ENCODE measurements at regions not wholly inside any gene's neighbourhood (a gene's known extent, or its start where the extent isn't known, plus 50 kb on each side); places are given as distances from the start of the nearest gene placed in this dataset.

DNA sequence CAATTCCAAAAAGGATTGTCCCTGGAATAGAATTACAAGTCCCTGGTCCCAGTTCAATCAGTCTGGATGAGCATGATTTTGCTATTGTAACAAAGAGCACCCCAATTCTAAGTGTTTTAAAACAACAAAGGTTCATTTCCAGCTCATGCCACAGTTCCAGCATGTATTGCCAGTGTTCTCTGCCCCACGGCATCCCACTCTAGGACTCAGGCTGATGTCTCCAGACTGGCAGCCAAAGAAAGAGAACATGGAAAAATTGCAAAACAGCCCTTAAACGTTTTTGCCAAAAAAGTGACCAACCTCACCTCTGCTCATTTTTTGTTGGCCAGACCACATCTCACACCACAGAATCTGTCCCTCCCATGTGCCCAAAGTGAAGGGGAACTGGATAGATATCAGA, 116.0 kb upstream of the PLXNC1 start:
- DNase-seq: no peak

DNA sequence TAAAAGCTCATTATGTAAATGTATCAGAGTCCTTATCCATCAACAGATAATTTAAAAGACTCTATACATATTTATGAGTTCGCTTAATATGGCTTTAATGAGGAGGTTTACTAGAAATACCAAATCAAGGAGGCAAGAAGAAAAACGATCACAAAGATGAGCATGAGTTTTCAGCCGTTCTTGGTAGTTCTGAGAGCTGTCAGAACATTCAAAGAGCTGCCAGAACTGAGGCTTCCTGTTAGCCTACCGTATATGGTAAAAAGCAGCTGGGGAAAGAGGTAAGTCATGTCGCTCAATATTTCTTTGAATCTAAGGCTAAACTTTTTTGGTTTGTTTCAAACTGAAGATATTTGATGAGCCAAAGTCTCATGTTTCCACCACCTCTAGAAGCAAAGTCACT, 115.3 kb upstream of the PLXNC1 start:
- no peak for DNase-seq

DNA sequence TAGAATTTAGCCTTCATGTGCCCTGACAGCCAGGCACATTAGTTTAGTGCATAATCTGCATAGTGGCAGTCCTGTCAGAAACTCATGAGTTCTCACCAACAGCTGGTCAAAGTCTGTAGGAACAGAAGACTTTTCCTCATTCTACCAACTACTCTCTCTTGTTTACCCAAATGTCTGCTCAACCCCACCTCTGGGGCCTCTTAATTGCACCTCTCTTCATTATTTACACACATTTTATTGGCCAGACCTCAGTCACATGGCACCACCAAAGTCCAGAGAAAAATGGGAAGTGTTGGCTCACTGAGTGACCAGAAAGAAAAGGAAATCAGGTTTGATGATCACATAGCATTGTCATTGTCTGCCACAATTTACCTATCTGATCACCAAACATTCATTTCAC, 114.6 kb upstream of the PLXNC1 start:
- no peak for DNase-seq

DNA sequence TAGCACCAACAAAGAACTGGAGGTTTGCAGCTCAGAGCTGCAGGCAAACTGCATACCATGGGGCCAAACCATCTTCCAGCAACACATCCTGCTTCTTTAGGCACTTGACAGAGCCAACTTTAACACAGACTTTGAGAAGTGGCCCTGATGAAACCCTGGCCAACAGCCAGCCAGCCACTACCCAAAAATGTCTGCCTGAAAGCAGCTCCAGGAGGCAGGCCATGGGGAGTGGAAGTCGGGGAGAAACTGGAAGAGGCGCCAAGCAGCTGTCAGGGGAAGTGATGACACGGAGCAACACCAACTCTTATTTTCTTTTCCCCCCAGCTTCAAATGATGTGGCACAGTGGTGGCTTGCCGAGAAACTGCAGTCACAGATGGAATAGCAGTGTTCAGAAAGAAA, 110.9 kb upstream of the PLXNC1 start:
- DNase-seq: no peak

DNA sequence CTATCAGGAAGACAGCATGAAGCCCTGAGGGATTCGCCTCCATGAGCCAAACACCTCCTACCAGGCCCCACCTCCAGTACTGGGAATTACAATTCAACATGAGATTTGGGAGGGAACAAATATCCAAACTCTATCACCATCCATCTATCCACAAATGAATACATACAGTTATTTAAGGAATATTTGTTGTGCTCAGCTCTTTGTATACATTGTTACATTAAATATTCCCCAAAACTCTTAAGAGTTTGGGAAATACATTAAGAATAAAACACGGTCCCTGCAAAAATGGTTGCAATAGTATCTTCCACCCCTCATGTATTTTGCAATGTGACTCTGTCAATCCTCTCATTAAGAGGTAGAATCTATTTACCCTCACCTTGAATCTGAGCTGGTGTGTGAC, 109.8 kb upstream of the PLXNC1 start:
- no peak for DNase-seq

DNA sequence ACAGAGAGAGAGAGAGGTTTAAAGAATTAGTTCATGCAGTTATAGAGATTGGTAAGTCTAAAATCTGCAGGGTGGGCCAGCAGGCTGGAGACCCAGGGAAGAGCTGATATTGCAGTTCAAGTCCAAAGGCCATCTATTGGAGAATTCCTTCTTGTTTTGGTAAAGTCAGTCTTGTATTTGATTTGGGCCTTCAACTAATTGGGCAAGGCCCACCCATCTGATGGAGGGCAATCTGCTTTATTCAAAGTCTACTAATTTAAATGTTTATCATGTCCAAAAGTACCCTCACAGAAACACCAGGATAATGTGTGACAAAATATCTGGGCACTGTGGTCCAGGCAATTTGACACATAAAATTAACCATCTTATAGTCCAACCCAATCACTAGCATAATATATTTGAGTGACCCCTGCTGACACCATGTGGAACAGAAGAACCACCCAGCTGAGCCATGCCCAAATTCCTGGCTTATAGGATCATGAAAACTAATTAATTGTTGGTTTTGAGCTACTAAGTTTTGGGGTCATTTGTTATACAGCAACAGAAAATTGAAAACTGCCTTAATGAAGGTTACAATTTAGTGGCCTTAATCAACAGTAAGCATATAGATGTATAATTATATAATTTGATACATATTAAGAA, 109.1 kb upstream of the PLXNC1 start:
- no peak for DNase-seq

DNA sequence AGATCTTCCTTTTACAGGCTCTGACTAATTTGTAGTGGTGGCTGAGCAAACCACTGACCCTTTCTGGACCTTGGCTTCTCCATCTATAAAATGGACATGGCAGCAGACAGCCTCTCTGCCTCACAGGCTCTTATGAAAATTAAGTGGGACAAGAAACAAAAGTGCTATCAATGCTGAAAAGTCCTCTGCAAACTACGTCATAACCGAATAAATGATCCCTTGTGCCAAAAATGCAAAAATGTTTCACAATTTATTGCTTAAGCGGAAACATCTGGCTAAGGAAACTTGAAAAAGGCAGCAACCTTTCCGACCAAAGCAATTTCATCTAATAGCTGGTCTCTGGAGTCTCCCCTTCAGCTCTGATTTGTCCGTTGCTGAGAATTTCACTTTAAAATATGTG, 108.5 kb upstream of the PLXNC1 start:
- DNase-seq: no peak

DNA sequence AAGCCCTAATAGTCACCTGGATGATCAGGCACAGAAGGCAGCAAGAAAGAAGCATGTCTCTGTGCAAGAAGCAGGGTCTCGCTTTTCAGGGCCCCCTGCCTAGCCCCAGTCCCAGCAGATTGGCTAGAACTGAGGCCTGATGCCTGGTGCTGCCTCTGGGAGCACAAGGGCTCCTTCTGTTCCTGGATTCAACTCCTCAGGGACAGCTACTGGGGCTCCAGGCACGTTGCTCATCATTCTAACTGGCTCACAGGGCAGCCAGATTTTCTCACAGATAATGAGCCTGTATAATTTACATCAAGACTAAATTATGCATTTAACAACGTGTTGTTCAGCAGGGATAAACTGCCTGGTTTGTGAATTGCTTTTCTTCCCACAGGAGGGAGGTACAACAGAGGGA, 106.5 kb upstream of the PLXNC1 start:
- no peak for DNase-seq

DNA sequence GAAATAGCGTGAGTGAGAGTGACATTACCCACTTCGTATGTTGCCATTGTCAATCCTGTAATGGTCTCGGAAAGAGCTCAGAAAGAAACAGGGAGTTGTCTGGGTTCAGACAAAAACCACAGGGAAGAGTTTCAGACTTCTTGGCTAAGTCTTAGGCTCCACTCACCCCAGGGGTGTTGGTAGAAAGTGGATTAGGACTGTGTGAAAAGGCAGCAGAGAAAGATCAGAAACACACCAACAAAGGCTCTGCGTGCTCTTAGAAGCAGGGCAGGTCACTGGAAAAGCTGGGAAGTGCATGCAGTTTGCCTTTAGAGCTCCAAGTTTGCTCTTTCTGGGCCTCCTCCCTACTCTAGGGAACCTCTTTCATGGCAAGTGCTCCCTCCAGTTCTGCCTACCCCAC, 106.1 kb upstream of the PLXNC1 start:
- DNase-seq: no peak

DNA sequence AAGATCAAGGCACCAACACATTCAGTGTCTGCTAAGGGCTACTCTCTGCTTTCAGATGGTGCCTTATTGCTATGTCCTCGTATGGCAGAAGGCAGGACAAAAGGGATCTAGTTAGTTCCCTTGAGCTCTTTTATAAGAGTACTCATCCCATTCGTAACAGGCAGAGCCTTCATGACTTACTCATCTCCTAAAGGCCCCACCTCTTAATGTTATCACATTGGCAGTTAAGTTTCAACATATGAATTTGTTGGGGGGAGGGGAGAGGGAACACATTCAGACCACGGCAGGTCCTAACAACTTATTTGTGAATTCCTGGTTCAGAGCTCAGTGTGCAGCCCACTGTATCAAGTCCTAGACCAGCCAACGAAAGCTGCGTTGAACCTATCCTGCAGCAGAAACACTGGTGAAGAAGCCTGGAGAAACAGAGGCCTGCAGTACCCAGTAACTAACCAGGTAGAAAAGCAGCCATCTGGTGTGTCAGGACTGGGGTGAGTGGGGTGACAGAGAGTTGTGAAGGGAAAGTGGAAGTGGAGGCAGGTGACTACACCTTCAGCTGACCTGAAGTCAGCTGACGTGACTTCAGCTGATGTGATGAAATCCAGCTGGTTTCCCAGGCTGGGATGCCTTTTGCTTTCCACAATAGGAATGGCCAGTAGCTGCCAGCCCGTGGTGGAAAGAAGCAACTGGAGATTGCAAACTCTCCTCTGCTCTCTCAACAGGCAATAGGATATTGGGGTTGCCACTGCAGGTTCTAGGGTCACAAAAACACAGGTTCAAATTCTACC, 101.6 kb upstream of the PLXNC1 start:
- no peak for DNase-seq

DNA sequence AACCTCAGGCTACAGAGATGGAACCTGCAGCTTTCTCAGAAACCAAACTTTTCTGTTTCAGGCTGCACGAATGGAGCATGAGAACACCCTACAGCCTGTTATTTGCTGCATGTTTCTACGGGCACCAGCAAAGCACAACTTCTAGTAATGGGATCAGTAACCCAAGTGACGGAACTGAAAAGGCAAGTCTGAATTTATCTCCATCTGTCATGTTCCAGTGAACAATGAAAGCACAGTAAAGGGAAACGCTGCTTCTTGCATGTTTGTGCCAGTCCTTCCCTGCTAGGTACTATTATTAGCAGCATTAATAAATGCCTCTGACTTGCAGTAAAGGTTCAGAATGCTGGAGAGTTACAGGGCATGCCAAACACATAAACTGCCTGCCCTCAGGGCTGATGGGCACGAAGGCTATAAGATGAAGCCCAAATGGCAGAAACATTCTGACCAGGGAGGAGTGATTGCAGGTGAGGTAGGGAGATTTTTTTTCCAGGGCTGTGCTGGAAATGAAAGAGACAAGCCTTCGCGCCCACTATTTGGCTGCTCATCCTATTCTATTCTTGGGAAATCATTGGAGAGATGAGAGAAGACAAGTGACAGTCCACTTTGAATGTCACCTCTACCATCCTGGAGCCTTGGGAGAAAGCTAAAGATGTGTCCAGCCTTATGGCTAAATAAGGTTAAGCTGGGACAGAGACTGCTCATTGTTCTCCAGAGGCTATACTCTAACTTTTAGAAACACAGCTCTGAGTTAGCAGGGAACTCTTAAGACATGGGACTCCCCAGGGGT, 100.4 kb upstream of the PLXNC1 start:
- no peak for DNase-seq

DNA sequence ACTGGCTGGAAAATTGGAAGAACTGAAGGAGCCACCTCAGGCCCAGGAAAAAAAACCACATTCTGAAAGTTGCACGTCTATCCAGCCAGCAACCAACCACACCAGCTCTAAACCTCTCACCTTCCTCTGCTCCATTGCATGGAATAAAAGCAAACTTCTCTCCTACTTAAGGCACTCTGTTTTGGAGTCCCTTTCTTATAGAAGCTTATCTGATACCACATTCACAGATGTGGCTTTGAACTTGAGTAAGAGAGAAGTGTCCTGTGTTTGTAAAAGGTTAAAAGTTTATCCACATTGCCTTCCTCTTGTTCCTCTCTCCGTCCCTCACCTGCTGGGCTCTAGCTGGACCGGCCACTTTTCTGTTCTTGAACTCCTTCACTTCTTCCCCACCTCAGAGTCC, 99.6 kb upstream of the PLXNC1 start:
- no peak for DNase-seq

DNA sequence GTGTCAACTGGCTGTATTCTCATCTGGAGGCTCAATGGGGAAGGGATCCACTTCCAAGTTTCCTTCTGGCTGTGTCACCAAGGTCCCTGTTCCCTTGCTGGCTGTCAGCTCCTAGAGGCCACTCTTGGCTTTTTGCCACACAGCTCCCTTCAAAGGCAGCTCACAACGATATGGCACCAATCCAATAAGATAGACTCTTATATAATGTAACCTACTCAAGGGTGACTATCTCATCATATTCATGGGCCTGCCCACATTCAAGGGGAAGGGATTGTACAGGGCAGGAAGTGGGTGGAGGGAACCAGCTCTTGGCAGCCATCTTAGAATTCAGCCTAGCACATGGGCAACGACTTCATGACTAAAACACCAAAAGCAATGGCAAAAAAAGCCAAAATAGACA, 98.7 kb upstream of the PLXNC1 start:
- no peak for DNase-seq

DNA sequence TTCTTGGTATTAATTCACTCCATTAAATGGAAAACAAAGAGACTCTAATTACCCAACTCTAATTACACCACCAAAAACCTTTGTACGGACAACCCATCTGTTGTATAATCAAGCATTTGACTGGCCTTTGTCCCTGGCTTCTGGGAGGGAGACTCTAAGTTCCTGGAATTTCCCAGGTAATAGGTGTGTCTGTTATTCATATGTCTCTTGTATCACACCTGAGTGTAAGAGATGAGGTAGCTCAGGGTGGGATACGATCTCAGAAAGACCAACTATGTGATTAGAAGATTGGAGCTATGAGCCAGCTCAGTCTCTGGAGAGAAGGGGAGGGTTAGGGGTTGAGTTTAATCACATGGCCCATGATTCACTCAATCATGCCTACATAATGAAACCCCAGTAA, 94.7 kb upstream of the PLXNC1 start:
- DNase-seq: no peak

DNA sequence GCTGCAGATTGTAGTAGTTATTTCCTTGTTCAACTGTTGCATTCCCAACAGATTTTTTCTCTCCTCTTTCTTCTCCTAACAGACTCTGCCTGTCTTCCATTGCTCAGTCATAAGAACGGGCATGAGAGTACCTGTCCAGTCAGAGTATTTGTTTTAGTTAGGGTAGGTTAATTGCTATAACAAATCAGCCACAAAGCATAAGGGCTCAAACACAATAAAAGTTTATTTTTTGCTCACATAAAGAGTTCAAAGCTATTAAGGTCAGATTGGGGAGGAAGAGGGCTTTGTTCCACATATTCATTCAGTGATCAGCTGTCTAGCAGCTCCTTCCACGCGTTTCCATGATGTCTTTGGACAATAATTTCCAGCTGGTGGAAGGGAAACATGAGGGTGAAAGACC, 92.8 kb upstream of the PLXNC1 start:
- DNase-seq: no peak

DNA sequence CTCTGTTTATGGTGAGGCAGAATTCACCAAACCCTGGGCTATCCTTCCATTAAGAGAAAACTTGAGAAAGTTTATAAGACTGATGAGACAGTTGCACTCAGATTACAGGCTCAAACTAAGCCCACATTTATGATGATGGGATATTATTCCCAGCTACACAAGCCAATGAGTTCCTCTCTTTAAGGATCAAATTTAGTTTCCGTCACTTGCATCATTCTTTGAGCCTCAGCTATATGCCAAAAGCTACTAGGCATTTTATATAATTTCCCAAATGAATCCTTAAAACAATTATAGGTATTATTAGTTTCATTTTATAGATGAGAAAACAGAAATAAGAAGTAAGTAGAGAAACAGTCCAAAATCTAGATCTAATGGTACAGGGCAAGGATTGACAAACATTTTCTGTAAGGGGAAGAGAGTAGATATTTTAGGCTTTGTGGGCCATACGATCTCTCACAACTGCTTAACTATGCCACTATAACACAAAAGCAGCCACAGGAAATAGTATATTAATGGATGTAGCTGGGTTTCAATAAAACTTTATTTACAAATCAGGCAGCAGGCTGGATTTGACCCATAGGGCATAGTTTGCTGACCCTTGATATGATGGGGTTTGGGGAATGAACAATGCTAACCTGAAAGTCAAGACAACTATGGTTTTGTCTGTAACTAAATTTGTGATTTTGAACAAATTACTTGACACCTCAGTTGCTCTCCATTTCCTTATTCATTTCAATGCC, 91.8 kb upstream of the PLXNC1 start:
- DNase-seq: no peak

DNA sequence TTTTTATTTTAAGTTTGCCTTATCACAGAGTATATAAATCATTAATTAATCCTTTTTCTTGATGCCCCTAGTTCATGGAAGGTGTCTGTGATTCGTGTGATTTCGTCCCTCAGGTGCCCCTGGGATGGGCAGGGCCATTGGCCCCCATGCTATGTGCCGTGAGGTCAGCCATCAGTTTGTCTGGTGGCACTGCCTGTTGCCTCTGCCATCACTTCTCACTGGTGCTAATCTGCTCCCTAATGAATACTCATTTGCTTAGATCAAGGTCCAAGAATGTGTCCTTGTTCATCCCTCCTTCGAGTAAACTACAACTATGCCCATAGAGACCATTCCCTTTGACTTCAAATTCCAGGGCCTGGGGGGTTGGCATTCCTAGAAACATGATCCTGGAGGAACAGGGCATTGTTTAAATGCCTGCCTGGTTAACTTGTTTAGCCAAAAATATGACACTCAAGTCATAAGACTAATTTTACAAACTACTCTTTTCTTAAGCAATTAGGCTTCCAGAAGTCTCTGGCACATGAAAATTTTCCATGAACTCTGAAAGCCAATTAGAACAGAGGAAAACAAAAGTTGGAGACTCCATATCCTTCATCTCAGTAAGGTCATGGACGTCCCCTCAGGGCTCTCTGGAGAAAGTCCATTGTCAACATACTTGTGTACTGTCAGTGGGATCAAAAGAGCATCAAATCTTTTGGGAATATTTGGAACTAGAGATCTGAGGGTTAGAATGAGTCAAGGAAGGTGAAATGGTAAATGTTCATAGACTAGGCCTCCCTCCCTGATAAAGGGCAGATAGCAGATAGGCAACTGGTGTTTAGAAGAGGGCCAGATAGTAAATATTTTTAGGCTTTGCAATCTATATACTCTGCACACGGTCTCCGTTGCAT, 90.9 kb upstream of the PLXNC1 start:
- DNase-seq: no peak

DNA sequence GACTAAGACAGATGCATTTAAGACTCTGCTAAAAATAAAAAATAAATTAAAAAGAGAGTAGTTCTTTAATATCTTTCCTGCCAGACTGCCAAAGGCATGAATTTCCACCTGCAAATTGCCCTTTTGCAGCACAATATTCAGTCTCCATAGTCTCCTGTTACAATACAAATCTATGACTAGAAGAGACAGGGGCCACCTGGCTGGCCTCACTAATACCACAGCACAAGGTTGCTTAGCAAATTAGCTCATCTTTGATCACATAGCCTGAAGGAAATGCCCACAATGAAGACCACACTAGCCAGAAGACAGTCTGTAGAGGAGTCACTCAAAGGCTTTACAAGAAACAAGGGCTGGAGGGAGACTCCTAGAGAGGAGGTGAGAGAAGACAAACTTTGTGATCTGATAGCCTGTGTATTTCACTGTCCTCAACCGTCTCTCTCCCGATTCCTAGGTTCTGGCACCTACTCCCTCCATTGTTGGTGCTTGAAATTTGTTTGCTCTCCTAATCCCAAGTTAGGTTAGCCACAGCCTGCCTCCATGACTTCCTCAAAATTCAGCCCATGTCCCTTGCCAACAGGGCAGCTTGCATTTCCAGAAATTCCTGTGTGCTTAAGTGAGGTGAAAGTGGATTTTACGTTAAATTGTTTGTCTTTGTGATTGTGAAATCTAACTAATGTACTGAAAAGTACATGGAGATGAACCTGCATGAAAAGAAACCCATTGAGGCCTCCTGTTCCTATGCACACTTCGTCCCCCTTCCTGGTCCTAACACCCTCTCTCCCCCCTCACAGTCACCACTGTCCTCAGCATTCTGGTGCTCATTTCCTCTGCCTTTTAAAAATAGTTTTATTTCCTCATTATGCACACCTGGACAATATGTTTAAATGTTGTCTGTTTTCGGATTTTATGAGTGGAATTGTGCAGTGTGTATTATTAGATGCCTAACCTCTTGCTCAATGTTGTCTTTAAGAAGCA, 88.7 kb upstream of the PLXNC1 start:
- DNase-seq: no peak

DNA sequence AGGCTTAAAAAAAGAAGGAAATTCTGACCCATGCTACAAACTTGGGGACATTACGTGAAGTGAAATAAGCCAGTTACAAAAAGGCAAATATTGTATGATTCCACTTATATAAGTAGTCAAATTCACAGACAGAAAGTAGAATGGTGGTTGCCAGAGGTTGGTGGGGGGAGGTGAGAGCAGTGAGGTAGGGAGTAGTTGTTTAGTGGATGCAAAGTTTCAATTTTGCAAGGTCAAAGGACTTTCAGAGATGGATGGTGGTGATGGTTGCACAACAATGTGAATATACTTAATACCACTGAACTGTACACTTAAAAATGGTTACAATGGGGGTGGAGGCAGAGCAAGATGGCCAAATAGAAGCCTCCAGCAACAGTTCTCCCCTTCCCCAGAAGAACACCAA, 86.2 kb upstream of the PLXNC1 start:
- no peak for DNase-seq

DNA sequence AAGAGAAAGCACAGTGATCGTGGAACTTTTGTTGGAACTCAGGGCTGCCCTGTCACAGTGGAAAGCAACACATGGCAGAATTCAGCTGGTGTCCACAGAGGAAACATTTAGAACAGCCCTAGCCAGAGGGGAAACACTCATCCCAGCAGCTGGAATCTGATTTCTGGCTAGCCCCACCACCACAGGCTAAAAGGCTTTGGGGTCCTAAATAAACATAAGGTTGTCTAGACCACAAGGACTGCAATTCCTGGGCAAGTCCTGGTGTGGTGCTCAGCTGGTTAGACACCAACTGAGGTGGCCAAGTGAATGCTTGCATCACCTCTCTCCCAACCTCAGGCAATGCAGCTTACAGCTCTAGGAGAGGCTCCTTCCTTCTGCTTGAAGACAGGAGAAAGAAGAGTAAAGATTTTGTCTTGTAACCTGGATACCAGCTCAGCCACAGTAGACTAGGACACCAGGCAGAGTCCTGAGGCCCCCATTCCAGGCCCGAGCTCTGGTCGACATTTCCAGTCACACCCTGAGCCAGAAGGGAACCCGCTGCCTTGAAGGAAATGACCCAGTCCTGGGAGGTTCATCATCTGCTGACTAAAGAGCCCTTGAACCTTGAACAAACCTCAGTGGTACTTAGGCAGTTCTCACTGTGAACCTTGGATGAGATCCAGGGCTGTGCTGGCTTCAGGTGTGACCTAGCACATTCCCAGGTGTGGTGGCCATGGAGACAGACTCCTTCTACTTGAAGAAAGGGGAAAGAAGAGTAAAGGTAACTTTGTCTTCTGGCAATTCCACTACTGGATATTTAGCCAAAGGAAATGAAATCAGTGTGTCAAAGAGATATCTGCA, 85.4 kb upstream of the PLXNC1 start:
- DNase-seq: no peak
